Stimulated activated naive B cell treated with anti-CD40 and anti-IgM and Interleukin-4, amounts not matched to agents 10 μg/mL and 1 μg/mL and 100 μg/mL, for 72 hours (primary cell): ENCODE measurements at regions not wholly inside any gene's neighbourhood (a gene's known extent, or its start where the extent isn't known, plus 50 kb on each side); places are given as distances from the start of the nearest gene placed in this dataset.

Experiments
- ATAC-seq, 2 donors: fragments of 150-1000 bp; cut with Tn5 transposase; replicated peaks; 2 replicates each; pipeline ENCODE4 v1.10.0; 2021; ENCODE audit warnings: moderate library complexity in 1 of 2
- DNase-seq: peaks from one replicate; pipeline ENCODE4 v3.0.0; 2021
- H3K27ac Mint-ChIP-seq: one replicate; pipeline ENCODE4 v1.8.0; 2022; ENCODE audit warnings: mild to moderate bottlenecking, mixed read lengths
- H3K27me3 Mint-ChIP-seq, 2 donors: one replicate each; pipeline ENCODE4 v1.8.0; 2022; ENCODE audit warnings: mixed read lengths in 2 of 2
- H3K36me3 Mint-ChIP-seq, 2 donors: one replicate each; pipeline ENCODE4 v1.8.0; 2022; ENCODE audit warnings: mixed read lengths in 2 of 2, mild to moderate bottlenecking in 1 of 2
- H3K4me1 Mint-ChIP-seq, 2 donors: one replicate each; pipeline ENCODE4 v1.8.0; 2022; ENCODE audit warnings: mixed read lengths in 2 of 2, mild to moderate bottlenecking in 1 of 2
- H3K4me3 Mint-ChIP-seq, 2 donors: one replicate each; pipeline ENCODE4 v1.8.0; 2022; ENCODE audit warnings: mild to moderate bottlenecking in 2 of 2, mixed read lengths in 2 of 2, moderate library complexity in 1 of 2
- H3K9me3 Mint-ChIP-seq, 2 donors: one replicate each; pipeline ENCODE4 v1.8.0; 2022; ENCODE audit warnings: mixed read lengths in 2 of 2, mild to moderate bottlenecking in 1 of 2

DNA sequence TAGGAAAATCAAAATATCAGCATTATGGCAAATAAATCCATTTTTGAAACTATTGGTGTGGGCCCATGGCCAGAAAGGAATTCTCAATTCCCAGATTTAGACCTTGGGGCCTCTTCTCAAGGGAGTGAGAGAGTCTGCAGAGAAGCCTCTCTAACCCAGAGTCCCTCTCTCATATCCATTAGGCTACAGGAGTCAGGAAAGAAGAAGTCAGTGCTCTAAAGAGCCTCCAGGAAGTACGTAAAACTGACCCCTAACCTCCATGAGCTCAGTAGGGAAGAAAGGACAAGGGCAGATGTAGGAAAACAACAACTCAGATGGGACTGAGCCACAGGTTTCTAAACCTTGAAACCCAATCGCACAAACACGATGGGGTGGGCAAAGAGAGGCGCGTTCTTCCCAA is 479.9 kb upstream of the TNP1 start:
- Mint-ChIP-seq H3K9me3 (no peaks in the 10 kb centered on the region), H3K27ac (no peak overlapping the region), H3K27me3 (peaks cover 28 to 38% of the 10 kb centered on the region in 2 donors), H3K36me3 (no peaks in the 10 kb centered on the region), H3K4me3 (no peak overlapping the region), H3K4me1 (no peaks in the 10 kb centered on the region)
- ATAC-seq (no peak), DNase-seq (no peak)

GRCh38 chr2:217338306-217338916 is 478.5 kb upstream of the TNP1 start:
- Mint-ChIP-seq H3K36me3 (no peaks in the 10 kb centered on the region), H3K9me3 (no peaks in the 10 kb centered on the region), H3K27me3 (peaks cover 26 to 44% of the 10 kb centered on the region in 2 donors), H3K4me1 (no peaks in the 10 kb centered on the region), H3K4me3 (no peak overlapping the region), H3K27ac (no peak overlapping the region)
- ATAC-seq (no peak), DNase-seq (no peak)

DNA sequence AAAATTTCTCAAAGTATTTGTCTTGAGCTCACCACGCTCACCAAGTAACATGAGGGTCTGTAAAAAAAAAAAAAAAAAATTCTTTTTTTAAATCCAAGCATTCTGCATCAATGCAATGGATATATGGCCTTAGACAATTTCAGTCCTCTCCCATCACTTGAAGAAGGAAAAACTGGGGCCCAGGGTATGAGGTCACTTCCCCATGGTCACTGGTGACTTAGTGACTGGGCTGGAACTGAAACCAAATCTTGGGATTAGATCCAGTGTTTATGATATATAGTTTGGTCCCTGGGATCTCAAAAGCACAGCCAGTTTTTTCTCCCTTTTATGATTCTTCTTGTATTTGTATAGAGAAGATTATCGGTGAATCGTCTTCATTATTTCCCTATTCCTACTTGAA is 477.9 kb upstream of the TNP1 start:
- H3K27ac Mint-ChIP-seq = no peak overlapping the region
- H3K36me3 Mint-ChIP-seq = no peaks in the 10 kb centered on the region
- ATAC-seq (no peak), DNase-seq (no peak)
- peaks cover 29 to 48% of the 10 kb centered on the region in 2 donors for H3K27me3 Mint-ChIP-seq
- no peaks in the 10 kb centered on the region for H3K4me1 Mint-ChIP-seq
- H3K9me3 Mint-ChIP-seq = no peaks in the 10 kb centered on the region
- no peak overlapping the region for H3K4me3 Mint-ChIP-seq

DNA sequence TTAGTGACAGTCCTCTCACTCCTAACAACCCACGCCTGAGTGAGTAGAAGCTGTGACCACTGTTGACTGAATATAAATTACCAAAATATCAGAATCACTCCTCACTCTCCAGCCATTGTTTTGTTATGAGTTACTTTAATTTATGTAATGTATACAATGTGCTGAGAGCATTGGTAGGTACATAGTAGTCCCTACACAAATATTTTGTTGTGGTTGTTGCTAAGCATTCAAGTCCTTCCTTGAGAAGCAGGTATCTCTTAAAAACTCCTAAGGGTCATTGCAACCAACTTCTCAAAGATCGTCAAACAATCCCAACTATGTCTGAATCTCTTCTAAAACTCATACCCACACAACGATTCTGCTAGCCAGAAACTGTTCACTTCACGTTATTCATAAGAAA is 476.8 kb upstream of the TNP1 start:
- no peaks in the 10 kb centered on the region for H3K36me3 Mint-ChIP-seq
- no peak overlapping the region for H3K27ac Mint-ChIP-seq
- peaks cover 38 to 52% of the 10 kb centered on the region in 2 donors for H3K27me3 Mint-ChIP-seq
- no peak for ATAC-seq
- no peaks in the 10 kb centered on the region for H3K4me1 Mint-ChIP-seq
- H3K9me3 Mint-ChIP-seq = no peaks in the 10 kb centered on the region
- H3K4me3 Mint-ChIP-seq = no peak overlapping the region
- no peak for DNase-seq

DNA sequence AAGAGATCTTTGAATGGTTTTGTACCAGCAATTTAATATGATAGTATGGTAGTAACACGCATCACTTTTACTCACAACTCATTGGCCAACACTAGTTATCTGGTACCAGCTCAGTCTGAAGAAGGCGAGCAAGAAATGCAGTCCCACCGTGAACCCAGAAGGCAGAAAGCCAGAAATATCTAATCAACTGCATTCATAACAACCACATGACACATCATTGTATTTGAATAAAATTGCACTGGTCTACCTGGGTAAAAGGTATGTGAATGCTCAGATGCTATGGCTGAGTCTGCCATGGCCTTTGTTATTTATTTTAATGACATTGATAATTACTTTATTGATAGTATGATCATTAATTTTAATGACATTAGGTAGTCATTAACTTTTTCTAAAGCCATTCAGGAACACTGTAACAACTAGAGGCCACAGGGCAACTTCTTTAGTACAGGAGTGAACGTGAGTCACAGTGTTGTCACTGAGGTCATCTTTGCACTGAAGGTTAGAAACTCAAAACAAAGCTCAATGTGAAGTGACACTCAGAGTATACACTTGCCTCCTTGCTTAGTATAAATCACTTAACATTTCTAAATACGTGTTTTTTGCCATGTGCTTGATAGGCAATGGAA is 475.6 kb upstream of the TNP1 start:
- H3K4me3 Mint-ChIP-seq = no peak overlapping the region
- no peaks in the 10 kb centered on the region for H3K4me1 Mint-ChIP-seq
- H3K9me3 Mint-ChIP-seq = no peaks in the 10 kb centered on the region
- H3K27ac Mint-ChIP-seq = no peak overlapping the region
- no peak for DNase-seq
- no peak for ATAC-seq
- H3K36me3 Mint-ChIP-seq = no peaks in the 10 kb centered on the region
- H3K27me3 Mint-ChIP-seq = peaks cover 39 to 51% of the 10 kb centered on the region in 2 donors

DNA sequence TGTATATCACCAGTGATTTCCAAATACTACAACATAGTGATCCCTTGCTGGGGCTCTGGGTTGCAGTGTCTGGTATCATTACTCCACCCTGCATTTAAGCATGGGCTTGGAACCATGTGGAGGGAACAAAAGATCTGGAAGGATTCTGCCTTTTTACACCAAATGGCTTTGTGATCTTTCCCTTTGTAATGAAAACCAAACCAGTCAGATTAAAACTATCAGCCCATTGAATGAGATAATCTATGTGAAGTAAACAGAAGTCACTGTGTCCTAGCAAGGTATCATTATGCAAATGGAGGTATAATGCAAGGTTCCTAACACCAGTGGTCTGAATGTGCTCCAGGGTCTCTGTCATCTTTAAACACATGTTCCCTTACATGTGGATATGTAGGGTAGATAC is 474.7 kb upstream of the TNP1 start:
- no peaks in the 10 kb centered on the region for H3K4me1 Mint-ChIP-seq
- ATAC-seq (no peak), DNase-seq (no peak)
- no peaks in the 10 kb centered on the region for H3K9me3 Mint-ChIP-seq
- H3K4me3 Mint-ChIP-seq = no peak overlapping the region
- no peak overlapping the region for H3K27ac Mint-ChIP-seq
- peaks cover 37 to 54% of the 10 kb centered on the region in 2 donors for H3K27me3 Mint-ChIP-seq
- no peaks in the 10 kb centered on the region for H3K36me3 Mint-ChIP-seq

GRCh38 chr2:217332866-217333265 is 473.0 kb upstream of the TNP1 start:
- ATAC-seq = no peak
- H3K36me3 Mint-ChIP-seq = no peaks in the 10 kb centered on the region
- H3K27ac Mint-ChIP-seq = no peak overlapping the region
- H3K27me3 Mint-ChIP-seq = peaks cover 36 to 62% of the 10 kb centered on the region in 2 donors
- H3K4me3 Mint-ChIP-seq = no peak overlapping the region
- H3K9me3 Mint-ChIP-seq = no peaks in the 10 kb centered on the region
- DNase-seq = no peak
- no peaks in the 10 kb centered on the region for H3K4me1 Mint-ChIP-seq

DNA sequence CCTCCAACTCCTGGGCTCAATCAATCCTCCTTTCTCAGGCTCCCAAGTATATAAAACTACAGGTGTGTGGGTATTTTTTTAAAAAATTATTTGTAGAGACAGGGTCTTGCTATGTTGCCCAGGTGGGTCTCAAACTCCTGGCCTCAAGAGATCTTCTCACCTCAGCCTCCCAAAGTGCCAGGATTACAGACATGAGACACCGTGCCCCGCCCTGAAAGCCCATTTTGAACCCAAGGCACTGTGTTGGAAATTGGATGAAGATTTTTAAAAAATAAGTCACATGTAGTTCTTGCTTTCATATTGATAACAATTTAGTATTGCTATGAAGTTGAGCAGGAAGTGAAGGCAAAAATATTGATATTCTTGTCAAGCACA is 472.5 kb upstream of the TNP1 start:
- DNase-seq (no peak), ATAC-seq (no peak)
- no peaks in the 10 kb centered on the region for H3K9me3 Mint-ChIP-seq
- no peak overlapping the region for H3K4me3 Mint-ChIP-seq
- H3K36me3 Mint-ChIP-seq = peaks cover 0 to 3% of the 10 kb centered on the region in 2 donors
- no peak overlapping the region for H3K27ac Mint-ChIP-seq
- peaks cover 38 to 64% of the 10 kb centered on the region in 2 donors for H3K27me3 Mint-ChIP-seq
- H3K4me1 Mint-ChIP-seq = no peaks in the 10 kb centered on the region

DNA sequence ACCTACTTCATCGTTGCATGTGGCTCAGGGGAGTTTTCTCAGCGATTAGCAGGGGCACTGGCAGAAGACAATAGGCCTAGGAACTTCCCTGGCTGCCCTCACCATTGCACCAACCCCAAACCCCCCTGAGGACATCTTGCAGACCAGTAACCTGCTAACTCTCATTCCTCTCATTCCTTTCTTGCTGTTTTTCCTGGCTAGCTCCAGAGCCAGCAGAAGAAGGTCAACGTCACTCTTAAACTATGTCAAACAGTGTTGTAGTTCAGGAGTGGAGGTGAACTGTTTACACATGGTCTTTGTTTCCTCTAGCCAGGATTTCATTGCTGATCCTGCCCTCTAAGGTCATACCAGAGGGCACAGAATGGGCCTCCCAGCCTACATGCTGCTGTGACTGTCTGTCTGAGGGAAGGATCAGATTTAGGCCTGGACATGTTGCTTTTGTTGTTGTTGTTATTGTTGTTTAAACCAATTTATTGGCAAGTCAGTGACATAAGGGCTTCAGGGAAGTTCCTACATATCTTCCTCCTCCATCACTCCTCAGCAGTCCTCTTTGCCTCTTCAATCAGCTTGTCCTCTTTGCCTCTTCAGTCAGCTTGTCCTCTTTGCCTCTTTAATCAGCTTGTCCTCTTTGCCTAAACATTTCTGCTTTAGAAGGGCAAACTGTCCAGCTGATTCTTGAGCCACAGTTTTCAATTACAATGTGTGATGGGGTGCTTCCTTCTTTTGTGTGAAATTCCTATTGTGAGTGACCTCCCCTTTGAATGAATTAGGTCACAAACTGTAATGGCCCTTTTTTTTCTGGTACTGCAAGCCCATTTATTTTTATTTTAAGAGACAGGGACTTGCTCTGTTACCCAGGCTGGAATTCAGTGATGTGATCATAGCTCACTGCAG is 471.9 kb upstream of the TNP1 start:
- Mint-ChIP-seq H3K9me3 (no peaks in the 10 kb centered on the region), H3K4me3 (no peak overlapping the region), H3K4me1 (no peaks in the 10 kb centered on the region), H3K36me3 (peaks cover 0 to 5% of the 10 kb centered on the region in 2 donors), H3K27ac (no peak overlapping the region), H3K27me3 (peaks cover 38 to 63% of the 10 kb centered on the region in 2 donors)
- ATAC-seq (no peak), DNase-seq (no peak)

DNA sequence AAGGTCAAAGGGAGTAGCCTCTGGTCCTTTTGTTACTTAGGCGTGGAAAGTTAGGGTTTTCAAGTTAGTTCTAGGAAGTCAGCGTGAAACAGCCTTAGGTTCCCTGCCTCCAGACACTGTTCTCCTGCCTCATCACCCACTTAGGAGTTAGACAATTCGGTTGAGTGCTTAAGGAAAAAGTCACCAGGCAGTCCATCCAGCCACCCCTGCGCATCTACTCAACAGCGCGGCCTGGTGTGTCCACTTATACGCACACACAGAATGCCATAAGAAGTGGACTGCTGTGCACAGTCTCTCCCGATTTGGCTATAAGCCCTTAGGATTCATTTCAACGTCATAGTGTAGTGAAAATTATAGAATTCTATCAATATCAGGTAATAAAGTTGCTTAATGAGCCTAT is 470.8 kb upstream of the TNP1 start:
- peaks cover 2 to 8% of the 10 kb centered on the region in 2 donors for H3K36me3 Mint-ChIP-seq
- no peaks in the 10 kb centered on the region for H3K4me1 Mint-ChIP-seq
- no peak overlapping the region for H3K4me3 Mint-ChIP-seq
- H3K27me3 Mint-ChIP-seq = peaks cover 48 to 68% of the 10 kb centered on the region in 2 donors
- no peak for DNase-seq
- H3K27ac Mint-ChIP-seq = no peak overlapping the region
- peaks cover 0 to 1% of the 10 kb centered on the region in 2 donors for H3K9me3 Mint-ChIP-seq
- ATAC-seq = no peak

GRCh38 chr2:217329023-217329431 is 469.2 kb upstream of the TNP1 start:
- no peak overlapping the region for H3K4me3 Mint-ChIP-seq
- ATAC-seq = no peak

GRCh38 chr2:217328622-217328978 is 468.7 kb upstream of the TNP1 start:
- H3K9me3 Mint-ChIP-seq = peaks cover 14% of the 10 kb centered on the region in 2 donors
- H3K4me1 Mint-ChIP-seq = no peaks in the 10 kb centered on the region
- peaks cover 17 to 25% of the 10 kb centered on the region in 2 donors for H3K36me3 Mint-ChIP-seq
- ATAC-seq (no peak), DNase-seq (no peak)
- no peak overlapping the region for H3K27ac Mint-ChIP-seq
- H3K27me3 Mint-ChIP-seq = peaks cover 62 to 78% of the 10 kb centered on the region in 2 donors
- H3K4me3 Mint-ChIP-seq = no peak overlapping the region

More at GRCh38 chr2:217329023-217329431, 469.2 kb upstream of the TNP1 start:
- Mint-ChIP-seq H3K9me3 (peaks cover 10 to 11% of the 10 kb centered on the region in 2 donors), H3K4me1 (no peaks in the 10 kb centered on the region), H3K27me3 (peaks cover 57 to 78% of the 10 kb centered on the region in 2 donors), H3K27ac (no peak overlapping the region), H3K36me3 (peaks cover 13 to 21% of the 10 kb centered on the region in 2 donors)
- DNase-seq = no peak

DNA sequence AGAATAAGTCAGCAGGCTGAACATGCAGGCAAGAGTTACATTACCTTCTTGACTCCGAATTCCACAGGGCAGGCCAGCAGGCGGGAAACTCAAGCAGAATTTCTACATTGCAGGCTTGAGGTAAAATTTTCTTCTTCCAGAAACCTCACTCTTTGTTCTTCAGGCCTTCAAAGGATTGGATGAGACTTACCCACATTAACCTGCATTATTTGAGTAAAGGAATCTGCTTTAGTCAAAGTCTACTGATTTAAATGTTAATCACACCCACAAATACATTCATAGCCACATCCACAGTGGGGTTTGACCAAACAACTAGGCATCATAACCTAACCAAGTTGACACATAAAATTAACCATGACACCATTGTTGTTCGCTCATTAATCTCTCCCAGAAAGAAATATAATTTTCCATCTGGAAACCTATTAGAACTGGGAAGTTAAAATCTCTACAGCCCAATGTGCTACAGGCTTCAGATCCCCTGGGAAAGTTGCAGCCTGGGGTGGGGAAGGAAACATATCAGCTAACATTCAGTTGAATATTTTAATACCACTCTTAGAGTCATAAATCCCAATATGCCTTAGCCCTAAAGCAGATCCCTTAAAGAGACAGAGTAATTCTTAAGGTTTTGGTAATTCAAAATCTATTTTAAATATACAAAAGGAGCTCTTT is 468.2 kb upstream of the TNP1 start:
- peaks cover 63 to 78% of the 10 kb centered on the region in 2 donors for H3K27me3 Mint-ChIP-seq

More for the DNA sequence above, 468.2 kb upstream of the TNP1 start:
- no peaks in the 10 kb centered on the region for H3K4me1 Mint-ChIP-seq
- H3K9me3 Mint-ChIP-seq = peaks cover 14 to 15% of the 10 kb centered on the region in 2 donors
- ATAC-seq (no peak), DNase-seq (no peak)
- H3K27ac Mint-ChIP-seq = no peak overlapping the region
- peaks cover 17 to 26% of the 10 kb centered on the region in 2 donors for H3K36me3 Mint-ChIP-seq
- H3K4me3 Mint-ChIP-seq = no peak overlapping the region
